ENCODE measurements at regions not wholly inside any gene's neighbourhood (a gene's known extent, or its start where the extent isn't known, plus 50 kb on each side); places are given as distances from the start of the nearest gene placed in this dataset.

GRCh38 chr1:67619080-67619479 is 65.9 kb upstream of the GADD45A start:
- no peak for DNase-seq

GRCh38 chr1:67623906-67624305 is 61.1 kb upstream of the GADD45A start:
- no peak for DNase-seq

GRCh38 chr1:67624680-67625079 is 60.3 kb upstream of the GADD45A start:
- DNase-seq, result no peak

- no peak for DNase-seq
Measured at GRCh38 chr1:67626090-67626860, 58.7 kb upstream of the GADD45A start.

- DNase-seq, result no peak
Measured at GRCh38 chr1:67626861-67627235, 58.2 kb upstream of the GADD45A start.

- DNase-seq, result no peak
Measured at GRCh38 chr1:67627336-67627735, 57.7 kb upstream of the GADD45A start.

GRCh38 chr1:67627906-67628305 is 57.1 kb upstream of the GADD45A start:
- no peak for DNase-seq

- no peak for DNase-seq
Measured at GRCh38 chr1:67629370-67630075, 55.5 kb upstream of the GADD45A start.

- DNase-seq, result no peak
Measured at GRCh38 chr1:67630438-67631045, 54.5 kb upstream of the GADD45A start.

GRCh38 chr1:67632356-67632755 is 52.6 kb upstream of the GADD45A start:
- DNase-seq, result no peak

GRCh38 chr1:67632811-67633655 is 52.0 kb upstream of the GADD45A start:
- no peak for DNase-seq

- DNase-seq, result no peak
Measured at GRCh38 chr1:67634396-67634935, 50.5 kb upstream of the GADD45A start.

- no peak for DNase-seq
Measured at GRCh38 chr1:67635055-67635809, 49.8 kb upstream of the GADD45A start.

All from NCI-H1092 treated with DMSO at 0.1 percent for 48 hours (cell line).